T-helper 2 cell (primary cell): ENCODE measurements at regions not wholly inside any gene's neighbourhood (a gene's known extent, or its start where the extent isn't known, plus 50 kb on each side); places are given as distances from the start of the nearest gene placed in this dataset.
"Not testable (repeated sequence)": the region's sequence is repeated elsewhere in the genome, so short reads cannot be mapped to it uniquely, and the experiment has no call there.

ENCODE experiments used
- DNase-seq, 5 experiments: peaks; one replicate each; pipeline versions ENCODE4 v3.0.0 to v3.0.0-alpha.2; 2012 to 2022

DNA sequence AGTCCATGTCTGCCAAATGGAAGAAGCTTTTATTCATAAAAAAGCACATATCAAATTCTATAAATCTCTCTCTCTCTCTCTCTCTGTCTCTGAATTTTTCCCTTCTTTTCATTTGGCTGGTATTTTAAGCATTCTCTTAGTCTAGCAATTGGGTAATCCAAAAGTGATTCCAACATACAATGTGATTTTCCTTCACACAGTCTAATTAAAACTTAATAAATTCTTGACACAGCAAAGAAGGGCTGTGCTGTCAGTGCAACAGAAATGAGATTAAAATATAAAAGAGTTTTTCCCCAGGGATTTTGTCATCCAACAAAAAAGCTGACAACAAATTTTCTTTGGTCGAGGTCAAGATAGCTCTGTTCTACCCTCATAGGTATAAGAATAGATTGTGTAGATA, 216.9 kb downstream of the CENPC start:
- no peak for DNase-seq

DNA sequence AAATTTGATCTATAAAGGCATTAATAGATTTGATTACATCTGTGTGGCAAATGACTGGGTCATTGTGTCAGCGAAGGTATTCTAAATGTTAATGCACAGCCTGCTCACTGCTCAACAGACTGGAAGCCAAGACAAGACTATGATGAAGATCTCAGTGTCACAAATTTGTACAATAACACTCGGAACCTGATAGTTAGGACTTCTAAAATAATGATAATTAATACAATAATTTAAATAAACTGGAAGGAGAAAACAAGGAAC, 217.4 kb downstream of the CENPC start:
- no peak for DNase-seq

DNA sequence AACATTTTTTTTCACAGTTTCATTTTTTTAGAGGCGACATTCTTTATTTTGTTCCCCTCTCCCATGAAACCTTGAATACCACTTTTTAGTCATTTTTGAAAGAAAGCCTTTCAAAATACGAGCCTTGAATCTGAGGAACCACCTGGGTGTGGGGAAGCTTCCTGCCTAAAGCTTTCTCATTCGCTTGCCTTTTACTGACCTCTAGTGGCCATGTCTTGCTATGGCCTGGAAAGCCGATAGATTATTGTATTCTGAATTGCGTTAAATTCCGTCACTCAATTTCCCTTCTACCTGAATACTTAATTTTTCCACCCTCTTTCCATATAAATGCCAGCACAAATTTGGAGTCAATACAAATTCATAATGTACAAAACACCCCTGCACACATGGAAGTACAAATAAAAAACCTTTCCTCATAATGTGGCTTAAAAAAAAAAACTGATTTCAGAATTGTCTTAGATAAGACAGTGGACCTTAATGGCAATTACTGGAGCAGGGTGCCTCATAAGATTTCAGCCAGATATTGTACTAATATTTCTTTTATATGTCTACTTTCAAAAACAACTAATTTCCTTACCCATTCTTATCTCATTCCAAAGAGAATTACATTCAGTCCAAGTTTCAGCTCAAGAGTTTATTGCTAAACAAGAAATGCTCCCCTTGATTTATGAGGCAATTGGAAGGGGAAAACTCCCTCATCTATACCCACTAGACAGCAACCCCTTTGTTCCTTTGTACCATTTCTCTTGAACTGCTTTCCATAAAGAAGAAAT, 217.9 kb downstream of the CENPC start:
- DNase-seq: peak in 3 of 5 experiments; percentile 3 to 48 (median 8)

DNA sequence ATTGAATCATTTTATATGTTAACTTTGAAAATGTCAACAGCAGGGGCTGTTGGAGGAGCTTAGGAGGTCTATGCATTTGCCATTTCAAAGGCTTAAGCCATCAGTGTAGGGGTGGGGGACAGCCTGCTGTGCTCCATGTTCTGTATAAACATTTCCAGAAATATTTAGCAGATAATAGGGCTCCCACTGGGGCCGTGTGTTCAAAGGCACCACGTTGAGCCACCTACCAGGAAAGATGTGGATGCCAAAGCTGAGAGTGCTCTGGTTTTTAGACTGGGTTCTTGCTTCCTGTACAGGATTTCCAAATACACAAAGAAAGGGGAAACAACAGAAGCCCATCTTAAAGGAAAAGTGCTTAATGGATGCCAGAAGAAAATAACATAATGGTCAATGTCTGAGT, 219.5 kb downstream of the CENPC start:
- no peak for DNase-seq

DNA sequence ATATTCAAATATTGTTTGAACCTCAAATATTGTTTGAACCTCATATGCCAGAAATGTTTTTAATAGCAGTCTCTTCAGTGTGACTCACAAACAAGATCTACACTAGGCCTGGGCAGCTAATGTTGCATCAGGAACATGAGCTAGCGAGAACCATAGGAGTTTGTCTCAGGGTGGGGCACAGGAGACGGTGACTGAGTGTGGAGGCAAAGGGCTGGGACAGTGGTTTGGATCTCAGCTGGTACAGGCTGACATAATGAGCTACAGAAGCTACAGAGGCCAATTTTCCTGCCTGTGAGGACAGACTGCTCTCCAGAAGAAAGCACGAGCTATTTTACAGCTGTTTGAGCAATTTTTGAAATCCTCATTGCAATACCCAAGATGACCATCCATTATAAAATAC, 224.7 kb downstream of the CENPC start:
- DNase-seq: no peak

DNA sequence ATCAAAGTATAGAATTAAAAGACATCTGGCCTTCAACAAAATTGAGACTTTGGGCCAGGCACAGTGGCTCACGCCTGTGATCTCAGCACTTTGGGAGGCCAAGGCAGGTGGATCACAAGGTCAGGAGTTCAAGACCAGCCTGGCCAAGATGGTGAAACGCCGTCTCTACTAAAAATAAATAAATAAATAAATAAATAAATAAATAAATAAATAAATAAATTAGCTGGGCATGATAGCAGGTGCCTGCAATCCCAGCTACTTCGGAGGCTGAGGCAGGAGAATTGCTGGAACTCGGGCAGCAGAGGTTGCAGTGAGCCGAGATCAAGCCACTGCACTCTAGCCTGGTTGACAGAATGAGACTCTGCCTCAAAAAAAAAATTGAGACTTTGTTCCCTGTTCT, 225.7 kb downstream of the CENPC start:
- not testable (repeated sequence) for DNase-seq

DNA sequence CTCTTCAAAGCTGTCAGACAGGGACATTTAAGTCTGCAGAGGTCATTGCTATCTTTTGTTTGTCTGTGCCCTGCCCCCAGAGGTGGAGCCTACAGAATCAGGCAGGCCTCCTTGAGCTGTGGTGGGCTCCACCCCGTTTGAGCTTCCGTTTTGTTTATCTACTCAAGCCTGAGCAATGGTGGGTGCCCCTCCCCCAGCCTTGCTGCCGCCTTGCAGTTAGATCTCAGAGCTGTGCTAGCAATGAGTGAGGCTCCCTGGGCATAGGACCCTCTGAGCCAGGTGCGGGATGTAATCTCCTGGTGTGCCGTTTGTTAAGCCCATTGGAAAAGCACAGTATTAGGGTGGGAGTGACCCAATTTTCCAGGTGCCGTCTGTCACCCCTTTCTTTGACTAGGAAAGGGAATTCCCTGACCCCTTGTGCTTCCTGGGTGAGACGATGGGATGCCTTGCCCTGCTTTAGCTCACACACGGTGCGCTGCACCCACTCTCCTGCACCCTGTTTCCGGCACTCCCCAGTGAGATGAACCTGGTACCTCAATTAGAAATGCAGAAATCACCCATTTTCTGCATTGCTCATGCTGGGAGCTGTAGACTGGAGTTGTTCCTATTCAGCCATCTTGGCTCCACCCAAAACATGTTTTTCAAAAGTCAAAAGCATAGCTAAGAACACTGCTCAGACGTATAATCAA, 244.7 kb downstream of the CENPC start:
- not testable (repeated sequence) for DNase-seq

DNA sequence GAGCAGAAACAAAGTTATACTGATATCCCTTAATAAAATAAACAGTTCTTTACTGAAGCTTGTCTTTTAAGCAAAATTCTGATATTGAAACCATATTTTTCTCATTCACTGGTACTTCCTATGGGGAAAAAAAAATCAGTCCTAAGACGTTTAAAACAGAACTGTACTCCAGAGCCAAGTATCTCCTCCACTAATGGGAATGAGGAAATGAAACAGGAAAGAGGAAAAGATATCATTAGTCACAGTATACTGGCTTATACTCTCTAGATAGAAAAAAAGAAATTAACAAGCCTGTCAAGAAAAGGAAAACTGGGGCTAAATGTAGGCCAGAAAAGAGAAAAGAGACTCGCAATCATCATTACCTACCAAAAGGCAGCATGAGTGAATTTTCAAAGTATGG, 252.7 kb downstream of the CENPC start:
- no peak for DNase-seq

DNA sequence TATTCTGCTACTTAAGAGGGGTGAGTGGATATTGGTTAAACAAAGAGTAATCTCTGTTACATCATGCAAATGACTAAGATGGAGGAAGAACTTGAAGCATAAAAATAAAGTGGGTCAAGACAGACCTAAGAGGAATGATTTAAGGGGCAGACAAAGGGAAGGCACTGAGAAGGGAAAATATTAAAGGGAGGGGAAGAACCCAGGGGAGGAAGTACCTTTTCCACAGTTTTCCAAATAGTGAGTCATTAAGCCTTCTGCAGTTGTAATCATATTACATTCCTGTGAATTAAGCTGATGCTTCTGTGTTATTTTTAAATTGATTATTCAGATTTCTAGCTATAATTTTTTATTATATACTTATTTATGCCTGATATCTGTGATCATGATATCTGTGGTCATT, 253.3 kb downstream of the CENPC start:
- DNase-seq: no peak

DNA sequence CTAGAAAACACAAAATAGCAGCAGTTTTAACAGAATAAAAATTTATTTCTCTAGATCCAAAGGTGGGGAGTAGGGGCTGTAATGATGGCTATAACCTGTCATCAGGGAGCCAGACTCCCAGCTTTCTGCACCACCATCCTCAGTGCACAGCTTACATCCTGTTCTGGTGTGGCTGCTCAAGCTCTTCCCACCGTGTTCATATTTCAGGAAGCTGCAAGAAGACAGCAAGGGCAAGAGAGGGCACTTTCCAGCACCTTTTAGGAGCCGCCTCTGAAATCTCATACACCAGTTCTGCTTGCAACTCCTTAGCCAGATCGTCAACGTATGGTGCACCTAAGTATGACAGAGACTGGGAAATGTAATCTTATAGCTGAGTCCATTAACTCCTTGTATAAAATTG, 253.7 kb downstream of the CENPC start:
- no peak for DNase-seq

DNA sequence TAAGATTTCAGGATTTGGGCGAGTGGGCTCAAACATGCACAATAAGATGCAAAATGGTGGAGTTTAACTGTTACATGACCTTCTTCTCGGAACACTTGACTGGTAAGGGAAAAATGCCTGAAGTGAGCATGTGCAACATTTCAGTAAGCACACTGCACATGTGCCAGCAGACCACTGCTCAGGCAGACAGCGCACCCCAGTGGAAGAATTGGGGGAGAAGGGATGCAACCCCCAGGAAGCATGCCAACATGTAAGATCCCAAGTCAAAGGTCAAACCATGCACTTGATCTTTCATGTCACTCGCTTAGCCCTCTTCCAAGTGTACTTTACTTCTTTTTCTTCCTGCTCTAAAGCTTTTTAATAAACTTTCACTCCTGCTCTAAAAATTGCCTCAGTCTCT, 256.3 kb downstream of the CENPC start:
- peak in 1 of 5 experiments; percentile 22 for DNase-seq

DNA sequence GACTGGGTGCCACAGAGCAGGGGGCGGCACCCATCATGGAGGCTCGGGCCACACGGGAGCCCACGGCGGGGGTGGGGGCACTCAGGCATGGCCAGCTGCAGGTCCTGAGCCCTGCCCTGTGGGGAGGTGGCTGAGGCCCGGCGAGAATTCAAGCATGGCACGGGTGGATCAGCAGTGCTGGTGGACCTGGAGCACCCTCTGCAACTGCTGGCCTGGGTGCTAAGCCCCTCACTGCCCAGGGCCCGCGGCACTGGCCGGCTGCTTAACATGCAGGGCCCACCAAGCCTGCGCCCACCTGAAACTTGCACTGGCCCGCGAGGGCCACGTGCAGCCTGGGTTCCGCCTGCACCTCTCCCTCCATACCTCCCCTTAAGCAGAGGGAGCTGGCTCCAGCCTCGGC, 258.6 kb downstream of the CENPC start:
- no peak for DNase-seq

DNA sequence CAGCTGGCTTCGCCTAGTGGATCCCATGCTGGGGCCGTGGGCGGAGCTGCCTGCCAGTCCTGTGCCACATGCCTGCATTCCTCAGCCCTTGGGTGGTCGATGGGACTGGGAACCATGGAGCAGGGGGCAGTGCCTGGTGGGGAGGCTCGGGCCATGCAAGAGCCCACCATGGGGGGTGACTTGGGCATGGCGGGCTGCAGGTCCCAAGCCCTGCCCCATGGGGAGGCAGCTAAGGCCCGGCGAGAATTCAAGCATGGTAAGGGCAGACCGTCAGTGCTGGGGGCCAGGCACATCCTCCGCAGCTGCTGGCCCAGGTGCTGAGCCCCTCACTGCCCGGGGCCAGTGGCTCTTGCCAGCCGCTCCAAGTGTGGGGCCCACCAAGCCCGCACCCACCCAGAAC, 262.6 kb downstream of the CENPC start:
- DNase-seq: no peak

DNA sequence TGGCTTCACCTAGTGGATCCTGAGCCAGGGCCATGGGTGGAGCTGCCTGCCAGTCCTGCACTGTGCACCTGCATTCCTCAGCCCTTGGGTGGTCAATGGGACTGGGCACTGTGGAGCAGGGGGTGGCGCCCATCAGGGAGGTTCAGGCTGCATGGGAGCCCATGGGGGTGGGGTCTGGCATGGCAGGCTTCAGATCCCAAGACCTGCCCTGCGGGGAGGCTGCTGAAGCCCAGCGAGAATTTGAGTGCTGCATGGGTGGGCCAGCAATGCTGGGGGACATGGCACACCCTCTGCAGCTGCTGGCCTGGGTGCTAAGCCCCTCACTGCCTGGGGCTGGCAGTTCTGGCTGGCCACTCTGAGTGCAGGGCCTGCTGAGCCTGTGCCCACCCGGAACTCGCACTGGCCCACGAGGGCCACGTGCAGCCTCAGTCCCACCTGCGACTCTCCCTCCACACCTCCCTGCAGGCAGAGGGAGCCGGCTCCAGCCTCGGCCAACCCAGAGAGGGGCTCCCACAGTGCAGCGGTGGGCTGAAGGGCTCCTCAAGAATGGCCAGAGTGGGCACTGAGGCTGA, 270.0 kb downstream of the CENPC start:
- DNase-seq: no peak

DNA sequence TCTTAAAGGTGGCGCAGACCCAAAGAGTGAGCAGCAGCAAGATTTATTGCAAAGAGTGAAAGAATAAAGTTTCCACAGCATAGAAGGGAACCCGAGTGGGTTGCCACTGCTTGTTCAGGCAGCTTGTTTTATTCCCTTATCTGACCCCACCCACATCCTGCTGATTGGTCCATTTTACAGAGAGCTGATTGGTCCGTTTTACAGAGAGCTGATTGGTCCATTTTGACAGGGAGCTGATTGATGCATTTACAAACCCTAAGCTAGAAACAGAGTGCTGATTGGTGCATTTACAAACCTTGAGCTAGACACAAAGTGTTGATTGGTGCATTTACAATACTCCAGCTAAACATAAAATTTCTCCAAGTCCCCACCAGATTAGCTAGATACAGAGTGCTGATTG, 270.6 kb downstream of the CENPC start:
- not testable (repeated sequence) for DNase-seq

DNA sequence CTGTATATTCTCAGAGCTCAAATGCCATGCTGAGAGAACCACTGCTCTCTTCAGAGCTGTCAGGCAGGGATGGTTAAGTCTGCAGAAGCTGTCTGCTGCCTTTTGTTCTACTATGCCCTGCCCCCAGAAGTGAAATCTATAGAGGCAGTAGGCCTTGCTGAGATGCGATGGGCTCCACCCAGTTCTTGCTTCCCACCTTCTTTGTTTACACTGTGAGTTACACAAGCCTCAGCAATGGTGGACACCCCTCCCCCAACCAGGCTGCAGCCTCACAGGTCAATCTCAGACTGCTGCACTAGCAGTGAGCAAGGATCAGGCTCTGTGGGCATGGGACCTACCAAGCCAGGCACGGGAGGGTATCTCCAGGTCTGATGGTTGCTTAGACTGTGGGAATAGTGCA, 271.6 kb downstream of the CENPC start:
- DNase-seq: no peak

DNA sequence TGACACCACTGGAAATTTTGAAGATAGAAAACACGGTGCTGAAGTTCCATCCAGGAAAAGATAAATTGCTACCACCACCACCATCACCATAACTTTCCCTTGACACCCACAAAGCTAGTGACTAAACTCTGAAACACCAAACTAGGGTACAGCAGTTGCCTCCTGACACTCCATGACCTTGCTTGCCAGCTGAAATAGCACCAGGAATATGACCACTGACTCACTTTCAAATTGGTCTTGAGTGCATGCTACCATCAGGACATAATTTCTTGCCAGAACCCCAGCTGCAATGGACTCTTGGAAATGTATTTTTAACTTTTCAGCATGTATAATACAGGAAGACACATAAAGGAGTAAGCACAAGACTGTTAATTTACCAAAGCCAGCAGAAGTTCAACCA, 283.3 kb downstream of the CENPC start:
- DNase-seq: no peak

DNA sequence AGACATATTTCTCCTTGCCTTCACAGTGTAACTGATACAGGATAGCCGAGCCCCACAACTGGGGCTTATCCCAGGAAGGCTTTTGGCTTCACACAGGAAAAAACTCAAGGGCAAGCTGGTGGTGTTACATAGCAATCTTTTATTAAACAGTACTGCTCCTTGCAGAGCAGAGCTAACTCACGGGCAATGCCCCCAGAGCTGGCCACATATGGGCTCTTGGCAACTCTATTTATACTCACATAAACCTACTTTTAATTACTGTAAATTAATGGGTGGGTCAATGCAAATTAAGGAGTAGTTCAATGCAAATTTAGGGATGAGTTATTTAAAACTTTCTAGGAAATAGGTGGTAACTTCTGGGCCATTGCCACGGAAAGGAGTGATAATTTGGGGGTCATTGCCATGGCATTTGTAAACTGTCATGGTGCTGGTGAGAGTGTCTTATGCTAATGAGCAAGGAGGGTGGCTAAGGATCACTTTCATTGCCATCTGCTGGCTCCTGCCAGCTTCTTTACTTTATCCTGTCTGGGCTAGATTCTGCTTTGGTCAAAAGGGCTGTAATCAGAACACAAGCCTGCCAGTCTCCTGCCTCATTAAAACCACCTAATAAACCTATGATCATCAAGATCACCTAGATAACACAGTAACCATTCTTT, 288.8 kb downstream of the CENPC start:
- DNase-seq: no peak

DNA sequence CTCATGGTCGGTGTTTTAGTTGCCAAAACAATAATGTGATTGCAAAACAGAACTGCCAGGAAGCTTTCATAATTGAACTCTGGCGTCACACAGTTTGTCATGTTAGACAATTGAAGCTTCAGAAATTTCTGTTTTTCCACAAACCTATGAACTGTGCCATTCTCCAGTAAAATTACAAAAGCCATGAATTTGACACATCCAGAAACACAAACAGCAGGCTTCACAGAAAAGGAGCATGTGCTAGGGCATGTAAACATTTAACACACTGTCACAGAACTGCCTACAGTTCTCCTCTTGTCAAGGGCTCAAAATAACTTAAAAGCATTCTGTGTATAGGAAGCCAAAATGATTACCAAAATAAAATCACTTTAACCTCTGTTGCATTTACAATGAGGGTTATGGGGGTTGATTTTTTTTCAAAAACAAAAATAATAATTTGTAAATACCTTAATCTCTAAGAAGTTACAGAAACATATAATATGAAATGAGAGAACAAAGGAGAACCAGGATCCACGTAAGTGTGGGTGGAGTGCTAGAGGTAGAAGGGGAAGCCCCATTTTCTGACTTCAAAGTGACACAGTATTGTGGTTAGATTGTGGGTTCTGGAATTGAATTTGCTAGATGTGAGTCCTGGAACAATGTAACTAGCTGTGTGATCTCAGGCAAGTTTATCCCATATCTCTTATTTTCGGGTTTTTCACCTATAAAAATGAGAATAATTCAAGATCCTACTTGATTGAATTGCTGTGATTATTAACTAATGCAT, 295.0 kb downstream of the CENPC start:
- DNase-seq: no peak

DNA sequence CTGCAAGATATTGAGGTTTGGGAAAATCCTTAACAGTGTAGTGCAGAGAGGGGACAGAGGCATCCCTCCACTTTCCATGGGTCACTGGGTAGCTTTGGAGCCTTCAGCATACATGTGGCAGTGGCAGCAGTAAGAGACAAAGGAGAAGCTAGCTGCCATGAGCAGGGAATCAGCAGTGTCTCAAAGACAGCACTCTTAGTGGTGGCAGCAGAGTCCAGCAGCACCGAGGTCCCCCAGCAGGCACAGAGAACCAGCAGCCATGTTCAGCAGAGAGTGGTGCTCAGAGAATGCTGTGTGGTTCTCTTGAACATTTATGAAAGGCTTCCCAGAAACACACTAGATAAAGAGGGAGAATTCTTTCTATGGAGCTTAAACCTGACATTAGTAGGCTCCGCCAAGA, 308.5 kb downstream of the CENPC start:
- DNase-seq: no peak

DNA sequence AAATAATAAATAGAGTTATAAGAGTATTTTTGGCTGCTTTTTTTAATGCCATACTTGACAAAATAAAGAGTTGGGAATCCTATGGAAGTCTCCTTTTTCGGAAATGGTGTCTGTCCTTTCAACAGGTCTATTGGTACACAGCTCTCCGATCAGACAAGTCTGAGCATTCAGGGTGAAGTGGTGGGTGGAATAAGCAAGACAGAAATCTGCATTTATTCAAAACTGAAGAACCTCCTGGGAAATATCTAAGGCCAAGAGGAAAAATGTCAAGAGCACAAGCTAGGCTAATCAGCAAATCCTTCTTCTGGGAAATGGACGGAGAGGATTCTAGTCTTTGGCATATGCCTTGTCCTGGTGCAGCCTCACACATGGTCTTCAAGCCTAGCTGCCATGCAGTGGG, 309.0 kb downstream of the CENPC start:
- no peak for DNase-seq

DNA sequence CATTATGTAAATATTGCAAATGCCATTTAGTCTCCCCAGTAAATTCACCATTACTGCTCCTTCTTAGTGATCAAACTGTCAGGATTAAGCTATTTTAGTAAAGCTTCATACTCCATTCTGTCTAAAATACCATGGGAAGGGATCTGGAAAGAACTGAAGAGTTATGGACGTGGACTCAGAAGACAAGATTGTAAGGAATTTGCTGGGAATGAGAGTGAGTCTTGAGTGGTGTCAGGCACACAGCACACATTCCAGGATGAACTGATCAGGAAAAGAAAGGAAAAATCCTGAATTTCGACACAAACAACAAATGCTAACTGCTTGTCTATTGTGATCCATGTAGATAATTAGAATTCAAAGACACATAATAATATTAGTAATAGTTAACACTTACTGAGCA, 311.0 kb downstream of the CENPC start:
- DNase-seq: no peak

DNA sequence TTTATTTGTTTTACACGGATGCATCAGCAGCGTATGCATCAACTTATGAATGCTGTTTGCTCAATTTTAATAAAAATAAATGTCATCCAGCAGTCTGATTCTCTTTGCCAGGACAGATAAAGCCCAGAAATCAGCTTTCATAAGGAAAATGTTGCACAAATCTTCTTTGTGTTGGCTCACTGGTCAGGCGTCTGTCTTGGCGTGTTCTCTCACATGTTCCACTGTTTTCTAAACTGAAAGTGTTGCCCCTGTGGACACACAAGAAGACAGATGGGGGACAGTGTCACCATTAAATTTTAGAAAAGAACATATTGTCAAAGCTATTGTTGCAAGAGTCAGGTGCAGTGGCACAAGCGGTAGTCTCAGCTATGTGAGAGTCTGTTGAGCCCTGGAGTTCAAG, 316.2 kb downstream of the CENPC start:
- no peak for DNase-seq
